DOHH2 (cell line): ENCODE measurements at regions not wholly inside any gene's neighbourhood (a gene's known extent, or its start where the extent isn't known, plus 50 kb on each side); places are given as distances from the start of the nearest gene placed in this dataset.

Experiments used
- H3F3A ChIP-seq: fragments of 200-600 bp; sonication (generic), shearing (Covaris generic); 2 replicates; pipeline ENCODE4 v1.6.0; 2016; ENCODE audit warnings: antibody characterized with exemption, mild to moderate bottlenecking; ENCODE audit not compliant: control insufficient read depth, insufficient read depth
- H3K27ac ChIP-seq: fragments of 200-600 bp; sonication (generic); 2 replicates; pipeline ENCODE4 v1.5.1; 2014; ENCODE audit warnings: low read depth, mild to moderate bottlenecking, low read length, moderate library complexity
- H3K27me3 ChIP-seq: fragments of 200-600 bp; sonication (generic); 2 replicates; pipeline ENCODE4 v1.6.1; 2014; ENCODE audit warnings: mild to moderate bottlenecking, low read length, mixed read lengths; ENCODE audit not compliant: control insufficient read depth
- H3K36me3 ChIP-seq: fragments of 200-600 bp; sonication (generic); 2 replicates; pipeline ENCODE4 v1.6.1; 2014; ENCODE audit warnings: mild to moderate bottlenecking, low read length, moderate library complexity, mixed read lengths; ENCODE audit not compliant: control insufficient read depth
- H3K4me1 ChIP-seq: fragments of 200-600 bp; sonication (generic); 2 replicates; pipeline ENCODE4 v1.6.1; 2014; ENCODE audit warnings: mild to moderate bottlenecking, low read length, mixed read lengths; ENCODE audit not compliant: control insufficient read depth
- H3K4me2 ChIP-seq: fragments of 200-600 bp; sonication (generic); 2 replicates; pipeline ENCODE4 v1.6.0; 2014; ENCODE audit warnings: mild to moderate bottlenecking, low read length, moderate library complexity
- H3K4me3 ChIP-seq: fragments of 200-600 bp; sonication (generic); 2 replicates; pipeline ENCODE4 v1.5.1; 2014; ENCODE audit warnings: mild to moderate bottlenecking, low read length, mixed read lengths
- H3K79me2 ChIP-seq: fragments of 200-600 bp; sonication (generic); 2 replicates; pipeline ENCODE4 v1.6.1; 2014; ENCODE audit warnings: mild to moderate bottlenecking, low read length, mixed read lengths; ENCODE audit not compliant: control insufficient read depth
- H3K9me2 ChIP-seq: fragments of 200-600 bp; sonication (generic); replicated peaks from 2 replicates; pipeline ENCODE4 v1.6.1; 2014; ENCODE audit warnings: mild to moderate bottlenecking, low read length, mixed read lengths; ENCODE audit not compliant: control insufficient read depth
- H3K9me3 ChIP-seq: fragments of 200-600 bp; sonication (generic); 2 replicates; pipeline ENCODE4 v1.6.1; 2014; ENCODE audit warnings: antibody characterized with exemption, low read length, mixed read lengths; ENCODE audit not compliant: control insufficient read depth, insufficient read depth
- H4K20me1 ChIP-seq: fragments of 200-600 bp; sonication (generic); 2 replicates; pipeline ENCODE4 v1.6.0; 2014; ENCODE audit warnings: low read depth, mild to moderate bottlenecking, antibody characterized with exemption, low read length, moderate library complexity; ENCODE audit not compliant: control insufficient read depth, insufficient read depth
- EZH2phosphoT487 ChIP-seq: fragments of 200-600 bp; sonication (generic); IDR thresholded peaks from 2 replicates; pipeline ENCODE4 v1.6.1; 2017; ENCODE audit warnings: borderline replicate concordance, mild to moderate bottlenecking, antibody characterized with exemption, low read length, moderate library complexity, mixed read lengths
- TF ChIP-seq, protein P1 (sequence below): fragments of 200-600 bp; sonication (generic); IDR thresholded peaks from one replicate; pipeline ENCODE4 v1.5.1; 2014; ENCODE audit warnings: antibody characterized with exemption, mild to moderate bottlenecking, low read depth, low read length; ENCODE audit not compliant: poor library complexity, severe bottlenecking

DNA sequence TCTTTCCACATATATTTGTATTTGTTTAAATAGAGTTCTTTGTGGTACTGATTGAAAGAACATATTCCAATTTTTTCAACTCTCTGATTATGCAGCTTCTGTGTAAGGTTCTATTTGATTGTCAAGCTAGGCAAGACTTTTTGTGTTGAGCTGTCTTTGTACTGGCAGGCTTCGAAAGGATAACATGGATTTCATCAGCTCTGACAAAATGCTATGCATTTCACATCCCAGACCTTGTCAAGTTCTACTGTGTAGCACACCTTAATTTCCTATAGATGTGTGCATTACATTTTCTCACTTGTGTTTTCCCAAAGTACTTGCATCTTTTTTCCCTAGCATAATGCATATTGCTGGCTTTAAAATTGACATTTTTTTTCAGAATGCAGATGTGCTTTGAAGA lies 555.0 kb upstream of the GYPC start:
- no peaks in the 10 kb centered on the region for H3F3A ChIP-seq
- H3K9me3 ChIP-seq = no peaks in the 10 kb centered on the region
- no peak overlapping the region for H3K4me2 ChIP-seq
- H3K4me1 ChIP-seq = peaks cover 6% of the 10 kb centered on the region
- H3K36me3 ChIP-seq = no peaks in the 10 kb centered on the region
- H3K27me3 ChIP-seq = no peaks in the 10 kb centered on the region
- no peaks in the 10 kb centered on the region for H3K79me2 ChIP-seq
- no peak overlapping the region for H3K27ac ChIP-seq
- H3K4me3 ChIP-seq = no peak overlapping the region
- TF ChIP-seq, protein P1, sequence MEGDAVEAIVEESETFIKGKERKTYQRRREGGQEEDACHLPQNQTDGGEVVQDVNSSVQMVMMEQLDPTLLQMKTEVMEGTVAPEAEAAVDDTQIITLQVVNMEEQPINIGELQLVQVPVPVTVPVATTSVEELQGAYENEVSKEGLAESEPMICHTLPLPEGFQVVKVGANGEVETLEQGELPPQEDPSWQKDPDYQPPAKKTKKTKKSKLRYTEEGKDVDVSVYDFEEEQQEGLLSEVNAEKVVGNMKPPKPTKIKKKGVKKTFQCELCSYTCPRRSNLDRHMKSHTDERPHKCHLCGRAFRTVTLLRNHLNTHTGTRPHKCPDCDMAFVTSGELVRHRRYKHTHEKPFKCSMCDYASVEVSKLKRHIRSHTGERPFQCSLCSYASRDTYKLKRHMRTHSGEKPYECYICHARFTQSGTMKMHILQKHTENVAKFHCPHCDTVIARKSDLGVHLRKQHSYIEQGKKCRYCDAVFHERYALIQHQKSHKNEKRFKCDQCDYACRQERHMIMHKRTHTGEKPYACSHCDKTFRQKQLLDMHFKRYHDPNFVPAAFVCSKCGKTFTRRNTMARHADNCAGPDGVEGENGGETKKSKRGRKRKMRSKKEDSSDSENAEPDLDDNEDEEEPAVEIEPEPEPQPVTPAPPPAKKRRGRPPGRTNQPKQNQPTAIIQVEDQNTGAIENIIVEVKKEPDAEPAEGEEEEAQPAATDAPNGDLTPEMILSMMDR = no peak
- TF ChIP-seq EZH2phosphoT487 = no peak
- no peaks in the 10 kb centered on the region for H3K9me2 ChIP-seq
- H4K20me1 ChIP-seq = no peaks in the 10 kb centered on the region

DNA sequence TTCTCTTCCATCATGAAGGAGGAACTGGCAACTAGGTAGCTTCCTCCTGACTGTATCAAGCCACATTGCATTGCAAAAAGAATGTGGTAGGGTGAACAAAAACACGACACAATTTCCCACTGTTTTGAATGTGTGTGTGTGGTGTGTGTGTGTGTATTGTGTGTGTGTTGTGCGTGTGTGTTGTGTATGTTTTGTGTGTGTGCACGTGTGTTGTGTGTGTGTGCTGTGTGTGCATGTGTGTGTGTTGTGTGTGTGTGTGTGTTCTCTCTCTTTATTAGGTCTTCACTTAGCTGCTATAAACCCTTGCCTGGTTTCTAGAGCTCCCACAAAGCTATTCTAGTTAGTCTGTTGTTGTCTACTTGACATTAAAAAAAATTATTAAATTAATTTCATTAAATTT lies 550.0 kb upstream of the GYPC start:
- Histone ChIP-seq H4K20me1 (no peaks in the 10 kb centered on the region), H3K9me3 (no peaks in the 10 kb centered on the region), H3K27me3 (no peaks in the 10 kb centered on the region), H3K4me3 (no peak overlapping the region), H3F3A (no peaks in the 10 kb centered on the region), H3K36me3 (no peaks in the 10 kb centered on the region), H3K9me2 (no peaks in the 10 kb centered on the region), H3K4me2 (no peak overlapping the region), H3K27ac (no peak overlapping the region), H3K4me1 (peaks cover 7% of the 10 kb centered on the region), H3K79me2 (no peaks in the 10 kb centered on the region)
- TF ChIP-seq, protein P1 = no peak
- TF ChIP-seq EZH2phosphoT487 = no peak

DNA sequence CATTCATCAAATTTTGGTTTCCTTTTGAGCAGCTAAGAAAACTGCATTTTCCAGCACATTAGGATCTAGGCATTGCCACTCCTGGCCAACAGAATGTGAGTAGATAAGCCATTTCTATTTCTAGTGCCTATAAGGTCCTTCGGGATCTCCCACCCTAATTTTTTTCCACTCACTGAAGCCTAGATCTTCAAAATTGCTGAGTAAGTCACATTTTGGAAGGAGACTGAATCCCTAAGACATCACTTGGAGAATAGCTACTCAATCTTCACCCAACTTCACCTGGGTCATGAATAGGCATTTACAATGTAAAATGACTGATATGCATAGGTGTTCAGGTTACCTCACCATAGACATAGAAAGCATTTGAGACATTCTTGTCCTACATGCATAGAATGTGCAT lies 548.1 kb upstream of the GYPC start:
- no peaks in the 10 kb centered on the region for H3K9me3 ChIP-seq
- no peaks in the 10 kb centered on the region for H3K79me2 ChIP-seq
- H3K4me3 ChIP-seq = no peak overlapping the region
- no peak for TF ChIP-seq EZH2phosphoT487
- TF ChIP-seq, protein P1 = no peak
- H3K4me2 ChIP-seq = no peak overlapping the region
- H3K4me1 ChIP-seq = peaks cover 7% of the 10 kb centered on the region
- H3K27ac ChIP-seq = no peak overlapping the region
- no peaks in the 10 kb centered on the region for H3K36me3 ChIP-seq
- H4K20me1 ChIP-seq = no peaks in the 10 kb centered on the region
- H3K27me3 ChIP-seq = no peaks in the 10 kb centered on the region
- no peaks in the 10 kb centered on the region for H3K9me2 ChIP-seq
- H3F3A ChIP-seq = no peaks in the 10 kb centered on the region

DNA sequence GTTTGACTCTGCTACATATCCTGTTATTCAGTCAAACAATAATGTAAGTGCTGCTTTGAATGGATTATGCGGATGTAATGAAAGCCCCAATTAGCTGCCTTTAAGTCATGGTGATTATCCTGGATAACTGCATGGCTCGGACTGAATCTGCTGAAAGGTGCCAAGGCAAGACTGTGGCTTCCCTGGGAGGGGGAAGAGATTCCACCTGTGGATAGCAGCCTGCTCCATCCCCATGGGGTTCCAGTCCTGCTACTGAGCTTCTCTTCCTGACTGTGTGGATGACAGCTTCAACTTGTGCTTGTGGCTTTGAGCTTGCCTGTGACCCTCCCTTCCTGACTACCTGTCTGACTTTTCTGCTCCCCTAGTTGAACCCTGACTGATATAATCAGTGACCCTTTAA lies 540.0 kb upstream of the GYPC start:
- no peak overlapping the region for H3K4me3 ChIP-seq

More for the DNA sequence above, 540.0 kb upstream of the GYPC start:
- H3K9me2 ChIP-seq = no peaks in the 10 kb centered on the region
- H3K4me1 ChIP-seq = no peaks in the 10 kb centered on the region
- H3K27ac ChIP-seq = no peak overlapping the region
- TF ChIP-seq EZH2phosphoT487 = no peak
- TF ChIP-seq, protein P1 = no peak
- no peaks in the 10 kb centered on the region for H3K79me2 ChIP-seq
- no peaks in the 10 kb centered on the region for H3K9me3 ChIP-seq
- H3K4me2 ChIP-seq = no peak overlapping the region
- H3K27me3 ChIP-seq = no peaks in the 10 kb centered on the region
- no peaks in the 10 kb centered on the region for H3K36me3 ChIP-seq
- H4K20me1 ChIP-seq = no peaks in the 10 kb centered on the region
- H3F3A ChIP-seq = no peaks in the 10 kb centered on the region
